ENCODE measurements at regions not wholly inside any gene's neighbourhood (a gene's known extent, or its start where the extent isn't known, plus 50 kb on each side); places are given as distances from the start of the nearest gene placed in this dataset.

DNA sequence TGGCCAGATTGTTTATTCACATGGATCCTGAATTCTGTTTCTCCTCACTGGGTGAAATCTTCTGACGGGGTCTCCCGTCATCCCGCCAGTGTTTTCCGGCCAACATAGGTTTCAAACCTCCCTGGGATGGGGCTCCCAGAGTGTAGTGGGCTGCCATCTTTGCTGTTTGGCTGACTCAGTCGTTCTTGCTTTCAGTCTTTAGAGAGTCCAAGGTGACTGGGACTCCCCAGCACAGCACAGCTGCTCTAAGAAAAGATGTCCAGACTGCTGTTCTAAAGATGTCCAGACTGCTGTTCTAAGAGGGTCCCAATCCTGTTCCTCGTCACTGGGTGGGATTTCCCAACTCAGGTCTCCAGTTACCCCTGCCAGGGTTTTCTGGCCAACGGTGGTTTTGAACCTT lies 801.9 kb upstream of the IGFBP3 start:
- no peak for TF ChIP-seq JUND (IDR thresholded peaks at IDR 0.05; ENCODE audit: low read depth)
- in situ Hi-C loops (cut with HindIII; ENCODE audit: low pct_unique_long_range_greater_than_20kb, low sequenced_read_pairs): no loop called here
- no peak for DNase-seq (ENCODE audit: low read depth in 1 of 2, low spot score in 1 of 2)

DNA sequence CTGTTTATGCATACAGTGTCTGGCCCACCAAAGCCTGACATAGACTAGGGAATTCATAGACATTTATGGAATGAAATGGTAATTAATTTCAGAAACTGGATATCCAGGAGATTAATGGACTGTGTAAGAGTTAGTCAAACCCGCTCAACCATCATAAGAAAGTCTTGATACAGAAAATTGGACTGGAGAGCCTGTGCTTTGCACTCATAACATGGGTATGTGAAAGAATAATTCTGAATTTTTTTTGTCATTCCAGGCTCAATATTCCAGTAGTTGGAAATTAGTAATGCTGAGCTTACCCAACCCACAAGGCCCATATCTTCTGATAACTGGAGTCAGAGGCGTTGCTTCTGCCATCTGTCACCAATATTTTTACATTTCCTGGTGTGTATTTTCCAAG lies 799.7 kb upstream of the IGFBP3 start:
- DNase-seq (ENCODE audit: low read depth in 1 of 2, low spot score in 1 of 2): no peak
- TF ChIP-seq JUND (IDR thresholded peaks at IDR 0.05; ENCODE audit: low read depth): no peak
- in situ Hi-C loops (cut with HindIII; ENCODE audit: low pct_unique_long_range_greater_than_20kb, low sequenced_read_pairs): no loop called here

DNA sequence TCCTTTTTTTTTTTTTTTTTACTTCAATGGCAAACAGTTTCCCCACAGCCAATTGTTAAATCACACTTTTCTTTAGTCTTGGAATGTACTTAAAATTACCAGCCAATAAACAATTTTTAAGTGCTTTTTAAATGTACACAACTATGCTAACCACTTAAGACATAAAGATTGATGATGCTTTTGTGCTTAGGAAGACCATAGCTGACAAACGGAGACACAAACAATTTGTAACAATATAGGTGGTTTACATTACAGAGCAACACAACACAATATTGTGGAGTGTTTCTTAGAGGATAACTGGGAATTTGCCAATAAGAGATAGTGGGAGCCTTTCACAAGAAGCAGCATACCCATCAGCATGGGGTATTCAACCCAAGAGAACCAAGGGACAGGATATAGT lies 798.5 kb upstream of the IGFBP3 start:
- in situ Hi-C loops (cut with HindIII; ENCODE audit: low pct_unique_long_range_greater_than_20kb, low sequenced_read_pairs): no loop called here
- DNase-seq (ENCODE audit: low read depth in 1 of 2, low spot score in 1 of 2): no peak

DNA sequence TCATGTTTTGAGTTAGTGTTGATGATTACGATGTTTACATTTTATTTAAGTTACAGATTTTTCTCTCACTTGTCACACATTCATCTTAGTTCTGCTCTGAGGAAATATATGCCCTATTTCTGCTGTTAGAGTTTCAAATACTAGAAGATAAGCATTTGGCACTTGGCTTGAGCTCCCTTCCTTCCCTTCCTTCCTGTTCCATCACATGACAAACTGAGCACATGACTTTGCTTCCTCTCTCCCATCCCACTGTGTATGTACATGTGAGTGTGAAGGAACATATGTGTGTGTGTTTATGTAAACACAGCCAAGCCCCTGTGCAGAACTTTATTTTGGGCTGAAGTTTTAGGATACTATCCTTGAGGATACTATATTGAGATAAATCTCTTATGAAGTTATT lies 795.9 kb upstream of the IGFBP3 start:
- DNase-seq (ENCODE audit: low read depth in 1 of 2, low spot score in 1 of 2): no peak
- TF ChIP-seq JUND (IDR thresholded peaks at IDR 0.05; ENCODE audit: low read depth): no peak
- in situ Hi-C loops (cut with HindIII; ENCODE audit: low pct_unique_long_range_greater_than_20kb, low sequenced_read_pairs): no loop called here

More for the DNA sequence above, 798.5 kb upstream of the IGFBP3 start:
- TF ChIP-seq JUND (IDR thresholded peaks at IDR 0.05; ENCODE audit: low read depth): no peak

DNA sequence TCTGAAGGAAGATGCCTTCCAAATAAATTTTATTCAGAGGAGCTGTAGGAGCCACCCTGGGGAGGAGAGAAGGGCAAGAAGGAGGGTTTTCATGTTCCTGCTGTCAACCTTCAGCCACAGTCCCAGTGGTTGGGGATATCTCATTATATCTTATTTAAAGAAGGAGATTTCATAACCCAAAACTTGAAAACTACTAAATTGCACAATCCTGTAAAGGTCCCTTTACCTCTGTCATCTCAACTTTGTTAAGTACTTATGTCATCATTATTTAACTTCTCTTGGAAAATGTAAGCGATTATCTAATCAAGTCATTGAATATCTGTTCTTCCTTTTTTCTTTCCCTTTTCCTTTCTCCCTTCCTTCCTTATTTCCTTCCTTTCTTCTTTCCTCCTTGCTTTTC lies 794.5 kb upstream of the IGFBP3 start:
- in situ Hi-C loops (cut with HindIII; ENCODE audit: low pct_unique_long_range_greater_than_20kb, low sequenced_read_pairs): no loop called here
- DNase-seq (ENCODE audit: low read depth in 1 of 2, low spot score in 1 of 2): no peak
- TF ChIP-seq JUND (IDR thresholded peaks at IDR 0.05; ENCODE audit: low read depth): no peak

DNA sequence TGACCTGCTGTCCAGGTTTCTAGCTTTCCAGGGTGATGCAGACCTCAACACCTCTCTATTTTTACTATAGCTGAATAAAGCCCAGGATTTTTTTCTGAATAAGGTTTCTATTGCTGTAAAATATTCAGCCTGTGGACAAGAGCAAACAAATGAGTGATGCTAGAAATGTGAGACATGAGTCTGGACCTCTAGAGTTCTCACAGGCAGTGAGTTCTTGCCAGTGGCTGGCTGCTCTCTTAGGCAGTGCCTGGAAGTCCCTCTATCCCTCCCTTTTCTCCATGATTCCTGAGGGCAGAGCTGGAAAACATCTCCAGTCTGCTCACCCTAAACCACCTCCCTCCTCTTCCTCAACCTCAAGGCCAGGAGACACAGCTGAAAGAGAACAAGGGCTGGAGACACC lies 793.8 kb upstream of the IGFBP3 start:
- no peak for TF ChIP-seq JUND (IDR thresholded peaks at IDR 0.05; ENCODE audit: low read depth)
- in situ Hi-C loops (cut with HindIII; ENCODE audit: low pct_unique_long_range_greater_than_20kb, low sequenced_read_pairs): no loop called here
- no peak for DNase-seq (ENCODE audit: low read depth in 1 of 2, low spot score in 1 of 2)

DNA sequence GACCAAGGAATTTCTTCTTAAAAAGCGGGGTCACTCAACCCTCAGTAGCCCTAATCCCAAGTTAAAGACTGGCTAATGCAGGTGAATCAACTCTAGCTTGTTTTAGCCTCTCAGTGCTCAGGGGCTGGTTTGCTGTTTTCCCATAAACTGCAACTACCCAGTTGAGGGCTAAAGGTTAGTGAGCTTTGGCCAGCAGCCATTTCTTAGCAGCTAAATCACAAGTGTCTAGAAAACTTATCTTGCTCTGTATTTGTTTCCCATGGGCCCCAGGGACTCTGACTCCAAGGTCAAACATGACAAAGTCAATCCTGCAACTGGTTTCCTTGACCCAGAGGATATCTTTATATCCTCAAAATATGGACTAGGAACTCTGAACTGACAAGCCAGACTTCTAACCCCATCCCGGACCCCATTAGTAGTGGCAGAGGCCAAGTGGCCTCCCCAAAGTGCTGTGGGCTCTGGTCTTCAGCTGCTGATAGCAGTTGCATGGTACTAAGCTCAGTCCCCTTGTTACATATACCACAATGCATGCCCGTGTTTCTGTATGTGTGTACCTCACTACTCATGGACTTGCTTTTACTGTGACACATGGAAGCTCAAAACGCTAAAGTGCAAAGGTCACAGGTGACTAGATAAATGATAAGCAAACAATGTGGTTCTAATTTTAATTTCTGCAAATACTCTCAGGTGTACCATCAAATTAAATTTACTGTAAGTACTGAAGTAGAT lies 793.0 kb upstream of the IGFBP3 start:
- TF ChIP-seq JUND (IDR thresholded peaks at IDR 0.05; ENCODE audit: low read depth): no peak
- in situ Hi-C loops (cut with HindIII; ENCODE audit: low pct_unique_long_range_greater_than_20kb, low sequenced_read_pairs): no loop called here
- DNase-seq (ENCODE audit: low read depth in 1 of 2, low spot score in 1 of 2): no peak

DNA sequence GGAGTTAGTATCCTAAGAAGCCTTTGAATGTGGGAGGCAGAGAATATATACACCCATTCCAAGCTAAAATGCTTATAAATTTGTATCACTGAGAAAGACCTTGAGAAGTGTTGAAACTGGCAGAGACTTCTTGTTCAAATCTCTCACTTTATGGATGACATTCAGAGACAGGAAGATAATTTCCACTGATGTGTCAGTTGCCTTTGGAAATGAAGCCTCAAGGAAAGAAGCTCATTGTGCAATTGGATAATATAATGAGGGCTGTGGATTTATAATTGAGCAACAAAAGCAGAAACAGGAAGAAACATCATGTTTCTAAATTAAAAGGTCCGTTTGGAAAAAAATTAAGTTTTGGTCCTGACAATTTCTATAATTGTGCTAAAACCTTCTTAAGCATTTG lies 789.9 kb upstream of the IGFBP3 start:
- no peak for DNase-seq (ENCODE audit: low read depth in 1 of 2, low spot score in 1 of 2)
- in situ Hi-C loops (cut with HindIII; ENCODE audit: low pct_unique_long_range_greater_than_20kb, low sequenced_read_pairs): no loop called here
- no peak for TF ChIP-seq JUND (IDR thresholded peaks at IDR 0.05; ENCODE audit: low read depth)

DNA sequence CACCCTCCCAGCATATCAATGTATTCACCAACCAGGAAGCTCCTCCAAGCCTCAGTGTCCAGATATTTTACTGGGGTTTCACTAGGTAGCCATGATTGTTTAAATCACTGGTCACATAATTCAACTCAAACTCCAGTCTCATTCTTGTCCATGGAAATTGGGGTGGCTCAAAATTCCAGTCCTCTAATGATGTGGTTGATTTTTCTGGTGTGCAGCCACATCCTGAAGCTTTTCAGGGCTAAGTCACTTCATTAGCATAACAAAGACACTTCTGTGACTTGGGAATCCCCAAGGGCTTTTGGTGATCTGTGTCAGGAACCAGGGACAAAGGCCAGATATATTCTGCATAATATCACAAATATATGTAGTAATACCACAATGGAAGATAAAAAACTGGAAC lies 786.9 kb upstream of the IGFBP3 start:
- in situ Hi-C loops (cut with HindIII; ENCODE audit: low pct_unique_long_range_greater_than_20kb, low sequenced_read_pairs): no loop called here
- no peak for TF ChIP-seq JUND (IDR thresholded peaks at IDR 0.05; ENCODE audit: low read depth)

DNA sequence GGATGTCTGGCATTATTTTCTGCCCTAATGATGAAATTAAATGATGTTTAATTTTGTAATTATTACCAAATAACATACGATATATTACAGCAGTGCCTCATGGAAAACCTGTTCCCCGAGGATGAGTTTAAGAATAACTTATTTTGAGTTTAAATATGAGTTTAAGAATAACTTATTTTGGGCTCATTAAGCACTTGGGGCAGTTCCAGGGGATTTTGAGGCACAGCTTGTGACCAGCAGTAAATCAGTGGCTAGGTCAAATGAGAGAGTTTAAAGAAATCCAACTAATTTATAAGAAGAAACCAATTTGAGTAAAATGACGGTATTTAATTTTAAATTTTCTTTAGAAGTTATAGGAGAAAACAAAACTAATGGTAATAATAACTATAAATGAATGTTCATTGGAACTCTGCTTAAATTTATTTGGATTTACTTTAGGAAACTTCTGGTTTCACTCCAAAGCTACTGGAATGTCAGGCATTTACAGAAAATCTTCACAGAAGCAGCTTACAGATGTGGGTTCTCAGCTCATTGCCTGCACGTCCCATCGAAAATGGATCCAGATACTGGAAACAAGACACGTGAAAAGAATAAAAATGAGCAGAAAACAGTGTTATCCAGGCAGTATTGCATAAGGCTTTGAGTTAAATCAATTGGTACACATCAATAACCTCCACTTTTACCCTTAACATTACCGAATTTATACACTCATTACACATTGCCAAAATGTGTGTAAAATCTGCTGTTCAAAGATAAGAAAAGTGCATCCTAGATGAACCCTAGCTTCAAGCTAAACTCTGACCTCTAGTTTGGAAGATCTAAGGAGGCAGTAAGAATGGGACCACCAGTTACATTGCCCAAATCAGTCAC lies 784.5 kb upstream of the IGFBP3 start:
- no peak for DNase-seq (ENCODE audit: low read depth in 1 of 2, low spot score in 1 of 2)
- TF ChIP-seq JUND (IDR thresholded peaks at IDR 0.05; ENCODE audit: low read depth): no peak
- in situ Hi-C loops (cut with HindIII; ENCODE audit: low pct_unique_long_range_greater_than_20kb, low sequenced_read_pairs): no loop called here

More for the DNA sequence above, 786.9 kb upstream of the IGFBP3 start:
- DNase-seq (ENCODE audit: low read depth in 1 of 2, low spot score in 1 of 2): no peak

DNA sequence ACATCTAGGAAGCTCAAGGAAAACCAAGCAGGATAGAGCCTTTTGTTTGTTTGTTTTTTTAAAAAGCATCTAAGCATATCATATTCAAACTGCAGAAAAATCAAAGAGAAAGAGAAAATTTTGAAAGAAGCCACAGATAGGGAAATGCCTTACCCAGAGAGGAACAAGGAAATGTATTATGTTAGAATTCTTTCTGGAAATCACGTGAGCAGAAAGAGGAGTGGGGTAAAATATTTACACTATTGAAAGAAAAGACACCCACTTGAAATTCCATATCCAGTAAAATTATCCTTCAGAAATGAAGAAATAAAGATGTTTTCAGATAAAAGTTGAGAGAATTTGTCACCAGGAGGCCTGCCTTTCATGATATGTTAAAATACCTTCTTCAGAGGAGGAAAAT lies 775.7 kb upstream of the IGFBP3 start:
- no peak for DNase-seq (ENCODE audit: low read depth in 1 of 2, low spot score in 1 of 2)
- in situ Hi-C loops (cut with HindIII; ENCODE audit: low pct_unique_long_range_greater_than_20kb, low sequenced_read_pairs): no loop called here
- TF ChIP-seq JUND (IDR thresholded peaks at IDR 0.05; ENCODE audit: low read depth): no peak

DNA sequence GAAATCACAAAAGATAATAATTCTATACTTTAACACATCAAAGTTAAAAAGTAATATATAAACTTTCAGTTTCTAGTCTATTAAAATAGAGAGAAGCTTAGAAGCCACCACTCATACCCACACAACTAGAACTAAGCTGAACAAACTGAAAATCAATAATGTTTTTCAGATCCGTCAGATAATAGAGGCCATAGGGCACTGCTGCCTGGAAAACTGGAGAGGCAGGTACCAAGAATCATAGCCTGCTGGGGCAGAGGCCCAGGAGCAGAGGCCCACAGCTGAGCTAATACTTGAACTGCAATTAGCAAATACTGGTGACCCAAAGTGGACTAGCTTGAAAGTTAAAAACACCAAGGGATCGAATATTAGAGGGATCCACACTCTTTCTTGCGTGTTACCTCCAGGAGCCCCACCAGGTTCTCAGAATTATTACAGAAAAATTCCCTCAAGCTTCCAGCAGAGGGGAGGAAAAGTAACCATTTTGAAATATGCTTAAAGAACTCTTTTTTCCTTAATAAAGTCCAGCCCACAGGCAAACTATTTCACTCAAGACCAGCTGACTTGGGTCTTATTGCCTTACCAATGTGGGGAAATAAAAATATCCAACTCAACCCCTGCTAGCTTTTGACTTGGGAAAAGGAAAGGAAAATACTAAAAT lies 774.1 kb upstream of the IGFBP3 start:
- in situ Hi-C loops (cut with HindIII; ENCODE audit: low pct_unique_long_range_greater_than_20kb, low sequenced_read_pairs): no loop called here
- no peak for TF ChIP-seq JUND (IDR thresholded peaks at IDR 0.05; ENCODE audit: low read depth)
- DNase-seq (ENCODE audit: low read depth in 1 of 2, low spot score in 1 of 2): peak in 1 of 2 experiments; percentile 66

DNA sequence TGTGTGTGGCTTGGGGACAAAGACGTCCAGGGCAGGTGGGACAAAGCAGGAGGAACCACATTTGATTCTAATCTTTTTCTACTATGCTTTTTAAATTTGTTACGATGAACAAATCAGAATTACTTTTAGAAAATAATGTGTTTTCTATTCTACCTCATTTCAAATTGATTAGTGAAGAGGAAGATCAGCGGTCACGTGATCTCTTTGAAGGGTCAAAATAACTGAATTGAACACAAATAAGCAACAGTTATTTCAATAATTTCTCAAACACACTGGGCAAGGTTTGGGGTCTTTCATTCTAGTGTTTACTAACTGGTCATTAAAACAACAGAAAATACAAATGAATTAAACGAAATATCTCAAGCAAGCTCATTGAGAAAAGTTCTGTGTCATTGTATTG lies 773.0 kb upstream of the IGFBP3 start:
- TF ChIP-seq JUND (IDR thresholded peaks at IDR 0.05; ENCODE audit: low read depth): no peak
- in situ Hi-C loops (cut with HindIII; ENCODE audit: low pct_unique_long_range_greater_than_20kb, low sequenced_read_pairs): no loop called here
- DNase-seq (ENCODE audit: low read depth in 1 of 2, low spot score in 1 of 2): no peak
